ENCODE measurements at regions not wholly inside any gene's neighbourhood (a gene's known extent, or its start where the extent isn't known, plus 50 kb on each side); places are given as distances from the start of the nearest gene placed in this dataset.

GRCh38 chr1:55526716-55527115, 311.6 kb upstream of the USP24 start:
- TF ChIP-seq POLR2A (IDR thresholded peaks at IDR 0.05) (no peak), CTCF (IDR thresholded peaks at IDR 0.05) (no peak)
- Histone ChIP-seq H3K27me3 (no peaks in the 10 kb centered on the region), H3K4me1 (no peaks in the 10 kb centered on the region), H3K27ac (no peak overlapping the region), H3K36me3 (ENCODE audit: low read depth, missing control alignments) (no peaks in the 10 kb centered on the region), H3K9me3 (no peaks in the 10 kb centered on the region), H3K4me3 (no peak overlapping the region)
- 71 to 84% methylated on average over 3 of the region's 3 CpGs for WGBS, 2 donors
- intact Hi-C loops (cut with DNase I; ENCODE audit: low total_unique reads), result no loop called here
- DNase-seq, result no peak

- WGBS, 2 donors, result 89 to 94% methylated on average over 4 of the region's 4 CpGs
- DNase-seq, result no peak
Measured at GRCh38 chr1:55524006-55524405, 308.8 kb upstream of the USP24 start.

GRCh38 chr1:55522982-55523381, 307.8 kb upstream of the USP24 start:
- H3K27me3 ChIP-seq, result no peaks in the 10 kb centered on the region
- H3K9me3 ChIP-seq, result no peaks in the 10 kb centered on the region
- 47 to 73% methylated on average over 2 of the region's 2 CpGs for WGBS, 2 donors
- intact Hi-C loops (cut with DNase I; ENCODE audit: low total_unique reads), result no loop called here
- TF ChIP-seq CTCF (IDR thresholded peaks at IDR 0.05) (no peak), POLR2A (IDR thresholded peaks at IDR 0.05) (no peak)
- H3K27ac ChIP-seq, result no peak overlapping the region
- H3K4me3 ChIP-seq, result no peak overlapping the region
- H3K36me3 ChIP-seq (ENCODE audit: low read depth, missing control alignments), result no peaks in the 10 kb centered on the region
- no peak for DNase-seq
- H3K4me1 ChIP-seq, result peaks cover 4% of the 10 kb centered on the region

More at GRCh38 chr1:55524006-55524405, 308.8 kb upstream of the USP24 start:
- H3K27me3 ChIP-seq, result no peaks in the 10 kb centered on the region
- no peak for TF ChIP-seq POLR2A (IDR thresholded peaks at IDR 0.05)
- TF ChIP-seq CTCF (IDR thresholded peaks at IDR 0.05), result no peak
- peaks cover 3% of the 10 kb centered on the region for H3K4me1 ChIP-seq
- H3K9me3 ChIP-seq, result no peaks in the 10 kb centered on the region
- H3K36me3 ChIP-seq (ENCODE audit: low read depth, missing control alignments), result no peaks in the 10 kb centered on the region
- H3K27ac ChIP-seq, result no peak overlapping the region
- H3K4me3 ChIP-seq, result no peak overlapping the region
- intact Hi-C loops (cut with DNase I; ENCODE audit: low total_unique reads), result no loop called here

GRCh38 chr1:55522353-55522903, 307.3 kb upstream of the USP24 start:
- H3K36me3 ChIP-seq (ENCODE audit: low read depth, missing control alignments), result no peaks in the 10 kb centered on the region
- H3K9me3 ChIP-seq, result no peaks in the 10 kb centered on the region
- TF ChIP-seq POLR2A (IDR thresholded peaks at IDR 0.05) (no peak), CTCF (IDR thresholded peaks at IDR 0.05) (no peak)
- no peak for DNase-seq
- intact Hi-C loops (cut with DNase I; ENCODE audit: low total_unique reads), result no loop called here
- WGBS, 2 donors, result 65 to 84% methylated on average over 6 to 7 of the region's 7 CpGs
- peaks cover 4% of the 10 kb centered on the region for H3K4me1 ChIP-seq
- H3K27ac ChIP-seq, result no peak overlapping the region
- no peaks in the 10 kb centered on the region for H3K27me3 ChIP-seq
- no peak overlapping the region for H3K4me3 ChIP-seq

- Histone ChIP-seq H3K36me3 (ENCODE audit: low read depth, missing control alignments) (no peaks in the 10 kb centered on the region), H3K27me3 (no peaks in the 10 kb centered on the region), H3K27ac (no peak overlapping the region), H3K4me3 (no peak overlapping the region), H3K4me1 (peaks cover 4% of the 10 kb centered on the region), H3K9me3 (no peaks in the 10 kb centered on the region)
- TF ChIP-seq POLR2A (IDR thresholded peaks at IDR 0.05) (no peak), CTCF (IDR thresholded peaks at IDR 0.05) (no peak)
- no peak for DNase-seq
- intact Hi-C loops (cut with DNase I; ENCODE audit: low total_unique reads), result no loop called here
- 98 to 100% methylated on average over 2 of the region's 2 CpGs for WGBS, 2 donors
Measured at GRCh38 chr1:55520861-55521260, 305.7 kb upstream of the USP24 start.

Measured in testis (tissue), 2 donors.